GM18867 (cell line): ENCODE measurements at regions not wholly inside any gene's neighbourhood (a gene's known extent, or its start where the extent isn't known, plus 50 kb on each side); places are given as distances from the start of the nearest gene placed in this dataset.
"Not testable (repeated sequence)": the region's sequence is repeated elsewhere in the genome, so short reads cannot be mapped to it uniquely, and the experiment has no call there.

Experiments
- ATAC-seq: cut with Tn5 transposase; IDR thresholded peaks from one replicate; pipeline ENCODE4 v1.9.1; 2021; ENCODE audit warnings: mild to moderate bottlenecking, moderate library complexity; ENCODE audit not compliant: unreplicated experiment

DNA sequence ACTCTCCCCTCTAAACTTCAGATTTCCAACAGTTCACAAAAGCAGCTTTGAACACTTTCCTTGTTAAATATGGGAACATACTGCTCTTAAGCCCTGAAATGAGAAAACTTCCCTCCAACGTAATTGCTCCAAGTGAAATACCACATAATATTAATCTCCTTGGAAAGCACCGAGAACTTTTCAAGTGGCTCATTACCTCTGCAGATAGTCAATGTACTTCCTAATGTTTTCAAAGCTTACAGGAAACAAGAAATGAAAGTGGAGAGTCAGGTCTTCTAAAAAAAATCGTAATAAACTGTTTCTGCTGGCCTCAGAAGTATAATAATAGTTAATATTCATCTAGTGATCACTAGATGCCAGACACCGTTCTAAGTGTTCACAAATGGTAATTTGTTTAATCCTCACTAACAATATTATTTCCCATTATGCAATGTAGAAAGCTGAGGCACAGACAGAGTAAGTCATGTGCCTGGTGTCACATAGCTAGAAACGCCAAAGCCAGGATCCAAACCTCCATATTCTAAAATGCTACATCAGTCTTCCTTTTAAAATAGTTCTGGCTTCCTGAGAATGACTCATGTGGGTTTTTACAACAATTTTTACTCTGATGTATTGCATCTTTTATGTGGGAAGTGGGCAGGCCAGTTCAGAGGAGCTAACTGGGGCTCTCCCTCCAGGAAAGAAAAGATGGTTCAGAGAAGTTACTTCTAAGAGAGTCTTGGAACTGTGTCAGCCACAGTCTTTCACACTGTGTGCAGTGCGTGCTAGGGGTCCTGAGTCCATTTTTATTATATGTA is 177.2 kb downstream of the PLPPR4 start:
- ATAC-seq = no peak

DNA sequence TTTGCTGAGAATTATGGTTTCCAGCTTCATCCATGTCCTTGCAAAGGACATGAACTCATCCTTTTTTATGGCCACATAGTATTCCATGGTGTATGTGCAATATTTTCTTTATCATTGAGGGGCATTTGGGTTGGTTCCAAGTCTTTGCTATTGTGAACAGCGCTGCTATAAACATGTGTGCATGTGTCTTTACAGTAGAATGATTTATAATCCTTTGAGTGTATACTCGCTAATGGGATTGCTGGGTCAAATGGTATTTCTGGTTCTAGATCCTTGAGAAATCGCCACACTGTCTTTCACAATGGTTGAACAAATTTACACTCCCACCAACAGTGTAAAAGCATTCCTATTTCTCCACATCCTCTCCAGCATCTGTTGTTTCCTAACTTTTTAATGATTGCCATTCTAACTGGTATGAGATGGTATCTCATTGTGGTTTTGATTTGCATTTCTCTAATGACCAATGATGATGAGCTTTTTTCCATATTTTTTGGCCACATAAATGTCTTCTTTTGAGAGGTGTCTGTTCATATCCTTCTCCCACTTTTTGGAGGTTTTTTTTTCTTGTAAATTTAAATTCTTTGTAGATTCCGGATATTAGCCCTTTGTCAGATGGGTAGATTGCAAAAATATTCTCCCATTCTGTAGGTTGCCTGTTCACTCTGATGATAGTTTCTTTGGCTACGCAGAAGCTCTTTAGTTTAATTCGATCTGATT is 180.1 kb downstream of the PLPPR4 start:
- ATAC-seq = not testable (repeated sequence)

DNA sequence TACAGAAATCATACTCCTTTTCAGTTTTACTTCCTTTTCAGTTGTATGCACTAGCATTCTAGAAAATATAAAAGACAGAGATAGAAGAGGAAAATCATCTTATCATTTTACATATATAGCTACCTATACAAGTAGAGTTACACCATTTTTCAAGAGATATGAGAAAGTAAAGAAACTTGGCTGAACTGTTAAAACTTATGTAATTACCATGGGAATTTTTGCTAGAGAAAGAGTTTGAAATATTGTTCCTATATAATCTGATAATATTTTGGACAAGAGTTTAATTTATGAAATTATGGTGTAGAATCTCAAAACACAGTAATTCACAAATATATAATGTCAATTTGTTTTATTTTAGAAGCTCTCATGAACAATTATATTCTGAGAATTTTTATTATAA is 180.8 kb downstream of the PLPPR4 start:
- ATAC-seq = no peak

DNA sequence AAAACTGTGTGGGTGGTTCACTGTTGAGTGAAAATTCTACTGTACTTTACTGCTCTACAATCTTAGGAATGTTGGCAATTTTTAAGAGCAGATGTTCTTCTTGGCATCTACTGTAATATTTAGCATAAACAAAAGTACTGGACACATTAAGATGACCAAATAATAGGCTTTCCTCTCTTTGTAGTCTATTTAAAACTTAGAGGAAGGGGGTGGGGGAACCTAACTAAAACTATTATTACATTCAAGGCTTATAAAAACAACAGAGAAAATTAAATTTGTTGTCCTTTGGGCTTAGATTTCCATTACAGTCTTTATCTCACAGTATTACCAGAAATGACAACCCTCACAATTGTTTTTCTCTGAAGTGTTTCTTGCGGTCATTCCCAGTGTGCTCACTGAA is 181.2 kb downstream of the PLPPR4 start:
- ATAC-seq = no peak

DNA sequence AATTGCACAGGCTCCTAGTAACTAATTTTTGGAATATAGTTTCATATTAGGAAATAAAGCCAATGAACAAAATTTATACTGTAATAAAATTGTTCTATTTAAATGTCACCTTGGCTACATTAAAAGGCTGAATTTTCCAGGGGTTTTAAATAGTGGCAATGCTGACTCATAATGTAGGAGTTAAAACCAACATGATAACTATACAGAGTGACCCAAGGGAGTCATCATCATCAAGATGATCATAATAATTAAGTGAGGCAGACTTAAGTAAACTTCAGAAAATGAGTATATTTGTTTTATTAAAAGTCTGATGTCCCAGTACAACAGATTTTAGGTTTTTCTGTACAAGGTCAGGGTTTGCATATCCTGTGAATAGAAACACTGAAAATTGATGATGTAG is 183.4 kb downstream of the PLPPR4 start:
- ATAC-seq = no peak

DNA sequence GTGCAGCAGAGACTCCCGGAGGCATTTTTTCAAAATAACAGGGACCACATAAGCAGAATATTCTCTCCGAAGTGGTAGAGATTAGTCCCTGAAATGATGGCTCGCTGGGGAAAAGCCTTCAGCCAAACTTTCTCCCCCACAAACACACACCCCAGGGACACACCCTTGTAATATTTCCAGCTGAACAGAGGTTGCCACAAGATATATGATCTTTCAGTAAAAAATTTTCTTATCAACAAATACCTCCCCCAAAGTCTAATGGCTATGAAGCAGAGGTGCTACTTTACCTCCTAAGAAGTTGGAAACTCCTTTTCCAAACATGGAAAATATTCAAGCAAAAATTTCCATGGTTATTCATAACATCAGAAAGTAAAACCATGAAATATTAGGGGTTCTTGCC is 190.2 kb upstream of the PALMD start:
- no peak for ATAC-seq

DNA sequence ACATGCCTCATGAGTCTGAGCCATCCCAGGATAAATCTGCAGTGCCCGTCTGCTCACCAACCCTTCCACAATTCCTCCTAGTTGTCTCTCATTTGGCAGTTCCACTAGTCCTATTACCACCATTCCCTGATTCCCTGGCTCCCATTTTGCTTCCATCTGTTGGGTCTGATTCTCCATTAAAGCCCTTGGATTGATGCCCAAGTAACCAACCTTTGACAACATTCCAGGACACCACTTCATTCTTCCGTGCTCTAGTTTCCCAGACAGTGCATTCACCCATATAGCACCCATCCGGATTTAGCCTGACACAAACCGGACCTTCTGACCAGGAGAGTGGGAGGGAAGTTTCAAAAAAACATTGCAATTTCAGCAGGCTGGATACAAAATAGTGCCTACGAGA is 189.4 kb upstream of the PALMD start:
- ATAC-seq = no peak

DNA sequence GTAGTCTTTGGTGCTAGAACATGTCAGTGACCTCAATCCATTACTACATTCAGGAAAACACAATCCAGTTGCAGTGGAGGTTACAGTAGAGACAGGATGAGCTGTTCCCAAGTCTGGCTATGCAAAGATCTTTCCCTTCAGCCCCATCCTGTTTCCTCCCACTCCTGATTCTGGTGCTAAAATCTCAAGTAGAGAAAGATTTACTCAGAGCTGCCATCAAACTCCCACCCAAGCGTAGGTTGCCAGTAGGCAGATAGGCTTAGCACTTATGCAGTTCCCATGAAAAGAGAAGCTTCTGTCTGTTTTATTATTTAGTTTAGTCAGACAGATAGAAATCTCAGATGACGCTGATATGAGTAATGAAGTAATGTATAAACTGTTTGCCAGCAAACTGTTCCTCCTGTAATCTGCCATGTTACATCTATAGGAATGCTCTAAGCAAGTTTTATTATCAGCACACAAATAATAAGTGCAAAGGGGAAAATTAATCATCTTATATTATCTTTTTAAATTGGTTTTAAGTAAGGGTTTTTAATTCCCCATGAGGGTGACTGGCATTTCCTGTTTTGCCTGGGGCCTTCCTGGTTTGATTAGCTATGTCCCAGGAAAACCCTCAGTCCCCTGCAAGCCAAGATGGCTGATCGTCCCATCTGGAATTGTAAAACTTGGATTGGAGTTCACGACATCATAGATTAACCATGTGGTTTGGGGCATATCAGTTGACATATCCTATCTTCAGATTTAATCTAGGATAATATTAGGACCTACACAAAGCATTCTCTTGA is 188.3 kb upstream of the PALMD start:
- no peak for ATAC-seq

DNA sequence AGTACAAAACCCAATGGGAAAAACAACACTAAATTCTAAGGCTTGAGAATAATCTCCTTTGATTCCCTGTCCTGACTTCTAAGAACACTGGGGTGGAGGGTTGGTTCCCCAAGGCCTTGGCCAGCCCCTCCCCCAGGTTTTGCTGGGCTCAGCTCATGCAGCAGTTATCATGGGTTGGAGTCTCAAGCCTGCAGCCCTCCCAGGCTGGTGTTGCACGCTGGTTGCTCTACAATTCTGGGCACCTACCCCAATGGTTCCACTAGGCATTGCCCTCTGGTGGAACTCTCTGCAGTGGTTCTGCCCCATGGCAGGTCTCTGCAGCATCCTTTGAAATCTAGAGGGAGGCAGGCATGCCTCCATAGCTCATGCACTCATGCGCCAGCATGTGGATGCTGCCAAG is 184.4 kb upstream of the PALMD start:
- no peak for ATAC-seq

DNA sequence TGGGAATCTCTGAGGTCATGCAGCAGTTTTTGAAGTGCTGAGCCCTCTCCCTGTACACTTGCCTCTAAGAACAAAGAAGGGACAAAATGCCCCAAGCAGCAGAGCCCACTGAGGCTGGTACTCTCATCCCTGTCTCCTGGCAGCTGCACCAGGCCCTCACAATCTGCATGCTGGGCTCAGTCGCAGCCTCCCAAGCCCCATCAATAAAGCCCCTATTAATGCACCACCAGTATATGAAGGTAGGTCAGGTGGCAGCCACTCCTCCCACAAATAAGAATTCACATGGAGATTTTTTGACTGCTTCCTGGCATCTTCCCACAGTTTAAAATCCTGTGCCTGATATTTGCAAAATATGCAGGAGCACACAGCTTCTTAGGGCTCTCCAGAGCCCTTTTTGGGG is 181.2 kb upstream of the PALMD start:
- no peak for ATAC-seq

DNA sequence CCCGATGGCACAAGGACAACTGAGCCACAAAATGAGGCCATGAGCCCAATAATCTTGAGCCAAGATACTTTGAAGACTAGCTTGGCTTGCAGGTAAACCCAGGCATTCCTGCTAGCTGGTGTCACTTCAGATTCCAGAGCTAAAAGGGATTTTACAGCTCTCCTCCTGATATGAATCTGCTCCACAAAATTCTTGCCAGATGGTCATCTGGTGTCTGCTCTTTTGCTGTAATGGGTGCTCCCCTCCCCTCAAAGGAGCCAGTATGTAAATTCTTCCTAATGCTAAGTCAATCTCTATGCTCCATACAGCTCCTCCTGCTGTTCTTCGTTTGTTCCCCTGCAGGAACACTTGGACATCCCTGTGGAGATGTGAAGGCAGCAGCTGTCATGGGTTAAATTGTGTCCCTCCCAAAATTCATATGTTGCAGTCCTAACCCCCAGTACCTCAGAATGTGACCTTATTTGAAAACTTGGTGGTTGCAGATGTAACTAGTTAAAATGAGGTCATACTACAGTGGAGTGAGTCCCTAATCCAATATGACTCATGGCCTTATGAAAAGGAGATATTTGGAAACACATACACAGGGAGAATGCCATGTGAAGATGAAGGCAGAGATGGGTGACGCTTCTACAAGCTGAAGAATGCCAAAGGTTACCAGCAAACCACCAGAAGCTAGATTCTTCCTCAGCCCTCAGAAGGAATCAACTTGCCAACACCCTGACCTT is 180.6 kb upstream of the PALMD start:
- ATAC-seq = no peak

DNA sequence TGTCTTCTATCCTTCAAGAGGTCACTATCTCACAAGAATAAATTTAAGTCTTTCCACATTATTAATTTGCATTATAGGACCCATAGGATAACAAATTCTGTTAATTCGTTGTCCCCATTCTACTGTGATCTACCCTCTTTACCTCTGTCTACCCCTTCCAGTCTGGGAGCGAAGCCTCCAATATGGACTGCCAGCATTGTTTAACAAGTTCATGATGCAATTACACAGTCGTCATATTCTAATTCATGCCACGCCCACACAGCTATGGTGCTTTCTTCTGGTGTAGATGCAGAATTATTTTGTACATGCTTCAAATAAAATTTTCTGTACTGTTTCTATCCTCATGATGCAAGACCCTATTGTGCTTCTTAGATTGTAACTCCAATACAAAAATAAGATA is 178.3 kb upstream of the PALMD start:
- no peak for ATAC-seq

DNA sequence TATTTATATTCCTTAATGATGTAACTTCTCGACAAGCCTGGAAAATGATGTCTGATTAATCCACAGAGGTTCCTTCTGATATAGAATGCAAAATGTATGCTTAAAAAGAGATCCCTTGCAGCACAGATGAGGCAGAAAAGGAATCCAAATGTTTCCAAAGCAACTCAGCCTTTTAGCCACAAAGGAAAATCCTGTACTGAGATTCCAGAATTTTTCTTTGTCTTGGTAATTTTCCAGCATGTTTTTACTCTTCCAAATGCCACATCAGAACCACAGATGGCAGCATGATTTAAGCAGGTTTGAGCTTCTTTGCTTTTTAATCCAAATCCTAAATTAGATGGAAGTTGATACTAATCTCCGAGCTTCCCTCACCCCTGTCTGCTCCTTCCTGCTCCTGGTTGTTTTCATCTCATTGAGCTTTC is 176.4 kb upstream of the PALMD start:
- no peak for ATAC-seq

DNA sequence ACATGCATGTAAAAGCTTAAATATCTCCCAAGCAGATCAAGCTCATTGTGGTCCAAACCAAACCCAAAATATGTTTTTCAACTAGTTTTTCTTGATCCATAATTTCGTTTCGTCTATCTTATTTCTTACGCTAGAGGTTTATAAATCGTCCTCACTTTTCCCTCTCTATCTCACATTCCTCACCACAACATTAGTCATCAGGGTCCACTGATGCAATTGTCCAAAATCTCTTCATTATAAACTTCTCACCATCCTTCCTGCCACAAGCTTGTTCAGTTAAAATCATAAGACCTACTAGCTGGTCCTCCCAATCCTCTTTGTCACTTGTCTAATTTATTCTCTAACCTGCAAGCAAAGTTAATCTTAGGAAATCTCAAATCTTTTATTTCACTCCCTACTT is 173.0 kb upstream of the PALMD start:
- no peak for ATAC-seq

DNA sequence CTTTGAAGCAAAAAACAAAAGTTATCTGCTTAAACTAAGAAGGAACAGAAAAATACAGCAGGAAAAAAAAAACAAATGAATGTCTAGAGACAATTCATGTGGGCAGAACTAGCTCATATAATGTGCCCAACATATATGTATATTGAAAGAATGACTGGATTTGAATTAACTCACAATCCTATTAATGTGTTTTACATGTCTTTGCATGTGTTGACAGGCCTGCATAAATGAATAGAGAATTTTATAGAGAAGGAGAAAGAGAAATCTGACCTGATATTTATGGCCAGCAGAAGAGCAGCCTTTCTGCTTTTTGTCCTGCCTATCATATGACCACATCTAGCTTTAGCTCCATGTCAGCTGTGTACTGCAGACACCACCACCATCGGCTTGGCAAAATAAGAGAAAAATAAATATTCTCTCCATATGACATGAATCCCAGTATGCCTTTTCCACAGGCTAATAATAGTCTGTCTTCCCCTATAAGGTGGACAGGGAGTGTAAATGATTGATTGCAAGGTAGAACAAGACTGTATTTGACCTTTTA is 171.5 kb upstream of the PALMD start:
- no peak for ATAC-seq

DNA sequence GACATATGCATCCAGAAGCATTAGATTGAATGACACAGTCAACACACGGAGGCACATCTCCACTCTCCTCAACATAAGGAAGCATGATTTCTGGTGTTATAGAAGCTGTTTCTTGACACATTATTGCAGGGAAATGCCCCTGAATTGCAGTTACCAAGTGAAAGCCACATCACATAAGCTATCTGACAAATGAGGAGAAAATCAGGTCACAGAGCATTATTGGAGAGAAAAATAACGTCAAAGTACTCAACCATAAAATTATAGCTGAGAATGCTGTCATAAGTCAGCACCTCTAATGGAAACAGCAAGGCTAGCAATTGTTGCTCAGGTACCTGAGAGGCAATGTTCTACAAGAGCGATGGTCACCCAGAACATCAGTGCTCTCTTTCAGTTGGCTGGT is 169.9 kb upstream of the PALMD start:
- no peak for ATAC-seq

DNA sequence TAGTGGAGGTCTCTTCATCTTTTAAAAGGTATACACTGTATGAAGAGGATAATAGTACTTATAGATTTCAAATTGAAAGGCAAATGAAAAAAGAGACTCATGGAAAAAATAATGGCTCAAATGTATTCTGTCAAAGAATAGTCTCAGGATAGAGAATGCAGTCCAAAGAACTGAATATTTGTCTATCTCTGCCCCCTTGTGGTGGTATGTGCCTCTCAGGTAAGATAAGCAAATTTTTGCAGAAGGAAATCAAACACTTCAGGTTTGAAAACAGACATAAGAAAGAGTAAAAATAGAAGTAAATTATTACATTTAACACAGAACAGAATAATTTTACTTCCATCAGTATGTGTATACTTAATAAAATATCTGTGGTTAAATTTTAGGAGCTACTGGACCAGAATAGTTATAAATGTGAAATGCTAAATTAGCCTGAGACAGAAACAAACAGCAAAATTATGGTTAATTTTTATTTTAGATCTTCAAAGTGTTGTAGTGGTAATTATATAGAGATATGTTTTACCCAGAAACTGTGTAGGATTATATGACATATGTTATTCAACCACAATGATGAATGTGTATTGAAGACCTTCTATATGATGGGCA is 164.4 kb upstream of the PALMD start:
- peak; percentile 84 for ATAC-seq

DNA sequence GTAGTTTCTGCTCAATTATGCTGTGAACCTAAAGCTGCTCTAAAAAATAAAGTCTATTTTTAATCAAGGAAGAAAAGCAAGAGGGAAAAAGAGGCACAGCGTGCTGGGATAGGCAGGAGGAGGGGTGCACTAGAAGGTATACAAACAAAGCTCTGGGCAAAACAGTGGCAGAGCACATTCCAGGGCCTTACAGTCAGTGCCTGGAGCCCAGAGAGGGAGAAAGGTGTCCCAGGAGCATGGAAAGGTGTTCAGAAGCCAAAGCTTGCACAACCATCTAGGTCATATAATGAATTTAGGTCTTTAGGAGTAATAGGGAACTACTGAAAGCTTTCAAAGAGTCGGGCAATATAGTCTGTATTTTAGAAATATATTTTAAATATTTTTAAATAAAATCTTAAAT is 163.6 kb upstream of the PALMD start:
- ATAC-seq = no peak

DNA sequence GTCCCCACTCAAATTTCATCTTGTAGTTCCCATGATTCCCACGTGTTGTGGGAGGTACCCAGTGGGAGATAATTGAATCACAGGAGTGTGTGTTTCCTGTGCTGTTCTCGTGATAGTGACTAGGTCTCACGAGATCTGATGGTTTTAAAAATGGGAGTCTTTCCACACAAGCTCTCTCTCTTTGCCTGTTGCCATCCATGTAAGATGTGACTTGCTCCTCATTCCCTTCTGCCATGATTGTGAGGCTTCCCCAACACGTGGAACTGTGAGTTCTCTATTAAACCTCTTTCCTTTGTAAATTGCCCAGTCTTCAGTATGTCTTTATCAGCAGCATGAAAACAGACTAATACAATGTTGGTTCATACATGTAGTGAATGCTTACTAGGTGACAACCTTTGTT is 163.2 kb upstream of the PALMD start:
- ATAC-seq = no peak

DNA sequence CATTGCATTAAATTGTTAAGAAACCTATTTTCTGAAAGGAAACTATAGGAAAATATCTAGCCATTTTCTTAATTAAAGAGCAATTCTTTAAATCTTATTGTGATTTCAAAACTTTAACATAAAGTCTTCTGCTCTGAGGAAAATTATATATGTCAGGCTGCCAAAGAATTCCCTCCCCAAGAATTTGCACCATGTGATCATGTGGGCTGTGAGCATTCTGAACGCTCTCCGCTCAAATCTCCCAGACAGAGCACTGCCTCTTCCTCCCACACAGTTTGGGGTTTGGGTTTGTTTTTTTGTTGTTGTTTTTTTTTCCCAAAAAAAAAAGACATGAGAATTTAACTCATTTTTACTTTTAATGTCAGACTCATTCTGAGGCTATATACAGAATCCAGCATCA is 155.9 kb upstream of the PALMD start:
- no peak for ATAC-seq
